Activated T-cell treated with anti-CD3 and anti-CD28 coated beads, Interleukin-2, amount 50 U/mL, for 48 hours (primary cell): ENCODE measurements at regions not wholly inside any gene's neighbourhood (a gene's known extent, or its start where the extent isn't known, plus 50 kb on each side); places are given as distances from the start of the nearest gene placed in this dataset.

Source experiments
- DNase-seq, 2 experiments: peaks; one replicate each; pipeline ENCODE4 v3.0.0-alpha.2; 2020

DNA sequence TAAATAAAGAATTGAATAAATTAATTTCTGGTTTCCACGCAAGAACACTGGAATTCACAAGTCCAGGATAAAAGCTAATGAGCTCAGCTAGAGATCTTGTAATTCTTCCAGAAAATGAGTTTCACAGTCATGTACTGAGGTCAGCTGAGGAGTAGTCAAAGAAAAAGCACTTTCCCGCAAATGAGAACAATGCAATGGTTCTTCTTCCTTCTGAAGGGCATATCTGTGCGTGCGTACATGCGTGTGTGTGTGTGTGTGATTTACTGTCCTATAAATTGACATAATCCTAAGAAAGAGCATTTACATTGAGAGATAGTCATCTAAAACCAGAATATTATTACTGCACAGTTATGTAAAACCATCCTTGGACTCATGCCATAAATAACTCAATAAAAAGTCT, 968.9 kb upstream of the EYS start:
- DNase-seq, result no peak

GRCh38 chr6:66664112-66664511, 957.1 kb upstream of the EYS start:
- no peak for DNase-seq

GRCh38 chr6:66662721-66663507, 955.9 kb upstream of the EYS start:
- DNase-seq, result no peak

DNA sequence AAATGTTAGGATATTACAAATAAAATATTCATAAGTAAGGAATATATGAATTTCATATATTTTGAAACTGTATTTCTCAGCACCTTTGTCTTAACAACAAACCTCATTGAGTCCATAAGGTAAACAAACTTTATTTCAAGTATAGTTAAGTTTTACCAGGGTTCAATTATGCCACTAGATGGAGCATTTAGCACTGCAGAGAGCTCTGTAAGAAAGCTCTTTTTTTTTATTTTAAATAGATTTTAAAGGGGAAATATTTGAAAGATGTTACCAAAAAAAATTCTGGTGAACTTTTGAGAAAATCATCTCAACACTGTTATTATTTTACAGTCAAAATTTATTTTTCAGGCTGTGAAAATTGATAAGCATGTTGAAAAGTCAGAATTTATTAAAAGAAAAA, 955.2 kb upstream of the EYS start:
- DNase-seq, result no peak

- no peak for DNase-seq
Measured at GRCh38 chr6:66655420-66655819, 948.4 kb upstream of the EYS start.

DNA sequence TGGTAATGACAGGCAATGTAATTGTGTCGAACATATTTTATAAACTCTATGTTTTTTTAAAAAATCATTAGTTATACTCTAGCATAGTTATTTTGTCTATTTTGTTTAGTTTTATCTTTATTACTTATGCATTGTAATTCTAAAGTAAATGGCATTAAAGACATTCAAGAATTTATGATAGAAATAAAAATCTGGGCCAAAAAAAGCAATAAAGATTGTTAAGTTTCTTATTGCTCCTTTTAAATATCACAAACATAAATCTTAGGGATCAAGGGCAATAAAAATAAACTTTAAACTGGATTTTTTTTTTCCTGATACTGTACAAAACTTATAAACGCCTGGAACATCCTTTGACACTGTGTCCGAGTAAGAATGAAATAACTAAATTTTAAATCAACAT, 931.5 kb upstream of the EYS start:
- no peak for DNase-seq

- DNase-seq, result no peak
Measured at GRCh38 chr6:66638099-66638498, 931.1 kb upstream of the EYS start.

GRCh38 chr6:66628917-66629316, 921.9 kb upstream of the EYS start:
- DNase-seq, result no peak

DNA sequence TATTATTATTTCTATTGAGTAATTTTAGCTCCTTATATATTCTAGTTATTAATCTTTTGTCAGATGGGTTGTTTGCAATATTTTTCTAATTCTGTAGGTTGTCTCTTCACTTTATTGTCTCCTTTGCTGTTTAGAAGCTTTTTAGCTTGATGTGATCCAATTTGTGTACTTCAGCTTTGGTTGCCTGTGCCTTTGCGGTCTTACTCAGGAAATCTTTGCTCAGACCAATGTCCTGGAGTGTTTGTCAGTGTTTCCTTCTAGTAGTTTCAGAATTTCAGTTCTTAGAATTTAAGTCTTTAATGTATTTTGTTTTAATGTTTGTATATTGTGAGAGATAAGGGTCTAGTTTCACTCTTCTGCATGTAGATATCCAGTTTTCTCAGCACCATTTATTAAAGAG, 916.0 kb upstream of the EYS start:
- DNase-seq, result no peak

DNA sequence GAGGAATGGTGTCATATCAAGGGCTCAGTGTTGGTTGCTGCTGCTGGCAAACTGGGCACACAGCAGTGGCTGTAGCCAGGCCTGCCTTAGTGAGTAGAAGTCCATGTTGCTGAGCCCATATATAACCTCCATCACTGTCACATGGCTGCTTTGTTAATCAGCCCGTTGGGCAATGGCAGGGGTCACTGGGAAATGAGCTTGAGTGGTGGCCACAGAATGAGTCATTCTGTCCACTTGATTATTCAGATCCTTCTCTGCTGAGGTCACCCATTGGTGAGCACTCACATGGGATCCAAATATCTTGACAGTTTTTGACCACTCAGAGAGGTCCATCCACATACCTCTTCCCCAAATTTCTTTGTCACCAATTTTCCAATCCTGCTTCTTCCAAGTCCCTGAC, 898.9 kb upstream of the EYS start:
- DNase-seq, result no peak

GRCh38 chr6:66605011-66605410, 898.0 kb upstream of the EYS start:
- DNase-seq, result no peak

- no peak for DNase-seq
Measured at GRCh38 chr6:66599541-66599940, 892.5 kb upstream of the EYS start.

GRCh38 chr6:66578362-66578761, 871.3 kb upstream of the EYS start:
- no peak for DNase-seq

- DNase-seq, result no peak
Measured at GRCh38 chr6:66568271-66568670, 861.2 kb upstream of the EYS start.

DNA sequence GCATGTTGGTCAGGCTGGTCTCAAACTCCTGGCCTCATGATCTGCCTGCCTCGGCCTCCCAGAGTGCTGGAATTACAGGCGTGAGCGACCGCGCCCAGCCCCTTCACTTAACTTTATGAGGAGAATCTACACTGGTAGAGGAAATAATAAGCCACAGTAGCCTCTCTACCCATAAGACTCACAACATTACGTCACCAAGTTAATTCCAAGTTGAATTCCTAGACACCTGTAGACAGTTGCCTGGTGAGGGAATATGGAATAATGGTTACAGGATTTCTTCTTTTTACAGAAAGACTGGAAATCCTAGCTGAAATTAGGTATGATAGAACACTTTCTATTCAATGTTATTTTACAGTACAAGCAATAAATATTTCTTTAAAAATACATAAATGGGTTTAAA, 854.5 kb upstream of the EYS start:
- DNase-seq, result no peak

GRCh38 chr6:66558189-66558588, 851.2 kb upstream of the EYS start:
- no peak for DNase-seq

- no peak for DNase-seq
Measured at GRCh38 chr6:66556936-66557335, 849.9 kb upstream of the EYS start.

GRCh38 chr6:66555082-66555481, 848.1 kb upstream of the EYS start:
- no peak for DNase-seq

DNA sequence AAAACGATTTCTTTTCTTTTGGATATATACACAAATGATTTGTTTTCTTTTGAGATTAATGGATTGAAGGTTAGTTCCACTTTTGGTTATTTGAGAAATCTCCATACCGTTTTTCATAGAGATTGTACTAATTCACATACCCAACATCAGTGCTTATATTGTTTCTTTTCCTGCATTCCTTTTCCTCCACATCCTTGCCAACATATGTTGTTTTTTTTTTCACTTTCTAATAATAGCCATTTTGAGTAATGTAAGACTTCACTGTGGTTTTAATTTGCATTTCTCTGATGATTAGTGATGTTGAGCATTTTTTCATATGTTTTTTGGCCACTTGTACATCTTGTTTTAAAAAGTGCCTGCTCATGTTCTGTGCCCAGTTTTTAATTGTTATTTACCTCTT, 846.4 kb upstream of the EYS start:
- no peak for DNase-seq

DNA sequence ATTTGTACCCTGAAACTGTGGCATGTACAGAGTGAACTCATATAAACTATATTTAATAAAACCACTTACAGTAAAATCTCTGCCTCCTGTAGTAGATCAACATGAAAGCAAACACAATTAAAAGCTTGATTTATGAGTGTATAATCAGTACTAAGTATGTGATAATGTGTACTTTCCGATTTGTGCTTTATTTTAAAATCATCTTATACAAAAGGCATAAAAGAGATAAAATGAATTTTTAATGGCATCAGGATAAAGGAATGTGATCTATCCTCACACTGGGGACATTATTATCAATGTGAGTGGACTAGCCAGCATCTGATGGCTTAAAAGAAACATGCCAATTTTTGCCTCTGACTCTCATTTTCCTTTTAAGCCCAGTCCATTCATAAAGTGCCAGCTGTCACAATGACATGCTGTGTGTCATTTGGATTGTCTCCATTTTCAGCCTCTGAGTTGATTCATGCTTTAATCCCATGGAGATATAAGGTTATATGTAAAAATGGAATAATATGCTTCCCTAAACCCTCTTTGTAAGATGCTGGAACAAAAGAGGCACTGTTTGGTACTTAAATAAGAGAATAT, 831.6 kb upstream of the EYS start:
- no peak for DNase-seq

DNA sequence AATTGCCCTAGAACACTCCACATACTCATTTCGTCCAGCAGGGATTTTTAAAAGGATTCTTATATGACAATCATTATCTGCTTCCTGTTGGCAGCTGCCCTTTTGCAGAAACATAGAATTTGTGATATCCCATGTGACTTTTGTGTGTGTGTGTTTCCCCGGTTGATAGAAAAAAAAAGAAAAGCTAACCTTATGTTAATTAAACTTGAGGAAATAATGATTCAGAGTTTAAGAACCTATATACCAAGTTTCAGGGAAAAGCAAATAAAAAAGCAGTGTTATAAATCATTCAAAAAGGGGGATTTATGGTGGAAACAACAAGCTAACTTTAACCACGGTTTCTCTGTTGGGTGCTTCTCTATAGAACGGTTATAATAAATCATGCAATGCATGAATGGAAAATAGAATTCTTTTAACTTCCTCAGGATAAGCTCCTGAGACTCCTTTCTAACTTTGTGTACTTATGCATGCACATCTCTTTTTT, 826.9 kb upstream of the EYS start:
- no peak for DNase-seq

DNA sequence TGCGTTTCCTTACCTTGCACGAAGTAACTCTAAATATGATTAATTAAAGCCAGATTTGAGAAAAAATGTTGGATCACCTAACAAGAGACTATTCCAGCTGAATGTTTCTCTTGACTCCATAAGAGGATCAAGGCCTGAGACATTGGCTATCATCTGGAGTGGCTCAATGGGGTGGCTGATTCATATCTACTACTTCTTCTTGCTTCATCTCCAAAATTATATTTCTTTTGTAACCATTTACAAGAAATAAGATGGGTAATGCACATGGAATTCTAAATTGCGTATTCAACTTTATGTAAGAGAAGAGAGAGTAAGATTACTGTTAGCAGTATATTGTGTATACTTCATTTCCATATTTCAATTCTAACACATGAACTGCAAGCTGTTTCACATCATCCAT, 819.0 kb upstream of the EYS start:
- DNase-seq, result no peak

- no peak for DNase-seq
Measured at GRCh38 chr6:66522864-66523263, 815.8 kb upstream of the EYS start.

- DNase-seq, result no peak
Measured at GRCh38 chr6:66516377-66516776, 809.4 kb upstream of the EYS start.

- no peak for DNase-seq
Measured at GRCh38 chr6:66508433-66508832, 801.4 kb upstream of the EYS start.
